Heart left ventricle (tissue), 16 donors: ENCODE measurements at regions not wholly inside any gene's neighbourhood (a gene's known extent, or its start where the extent isn't known, plus 50 kb on each side); places are given as distances from the start of the nearest gene placed in this dataset.

Source experiments
- ATAC-seq, 4 donors: fragments of 200-7000 bp; cut with Tn5 transposase; one replicate each; pipeline ENCODE4 v1.9.1; 2020 to 2022; ENCODE audit warnings: moderate library complexity in 4 of 4, mild to moderate bottlenecking in 3 of 4, moderate number of reproducible peaks in 1 of 4
- DNase-seq, 5 donors: peaks; one replicate each; pipeline ENCODE4 v3.0.0-alpha.2; 2020
- H3K27ac ChIP-seq, 12 donors: fragments of 200-600 bp; sonication (generic) in 4 of 12; one replicate each; pipeline versions ENCODE4 v1.5.0 to v1.8.0; 2016 to 2022; ENCODE audit warnings: mild to moderate bottlenecking in 2 of 12
- H3K27me3 ChIP-seq, 9 donors: fragments of 200-600 bp; sonication (generic) in 2 of 9; one replicate each; pipeline versions ENCODE4 v1.5.1 to v1.8.0; 2016 to 2022; ENCODE audit warnings: mild to moderate bottlenecking in 3 of 9
- H3K36me3 ChIP-seq, 9 donors: fragments of 200-600 bp; sonication (generic) in 2 of 9; one replicate each; pipeline versions ENCODE4 v1.5.0 to v1.8.0; 2018 to 2022; ENCODE audit warnings: mild to moderate bottlenecking in 2 of 9
- H3K4me1 ChIP-seq, 12 donors: fragments of 200-600 bp; sonication (generic) in 4 of 12; one replicate each; pipeline versions ENCODE4 v1.5.0 to v1.8.0; 2016 to 2022; ENCODE audit warnings: mild to moderate bottlenecking in 3 of 12
- H3K4me3 ChIP-seq, 12 donors: fragments of 200-600 bp; sonication (generic) in 4 of 12; one replicate each; pipeline versions ENCODE4 v1.5.0 to v1.8.0; 2017 to 2022; ENCODE audit warnings: mild to moderate bottlenecking in 9 of 12, moderate library complexity in 4 of 12
- H3K9me3 ChIP-seq, 12 donors: fragments of 200-600 bp; sonication (generic) in 4 of 12; one replicate each; pipeline versions ENCODE4 v1.5.0 to v1.8.0; 2016 to 2022; ENCODE audit warnings: mild to moderate bottlenecking in 1 of 12
- CTCF ChIP-seq, 12 donors: fragments of 200-600 bp; sonication (generic) in 4 of 12; IDR thresholded peaks; one replicate each; pipeline versions ENCODE4 v1.5.0 to v1.8.0; 2018 to 2022; ENCODE audit warnings: antibody characterized with exemption in 12 of 12, mild to moderate bottlenecking in 5 of 12
- POLR2A ChIP-seq, 2 donors: fragments of 450-650 bp; IDR thresholded peaks; one replicate each; pipeline ENCODE4 v1.6.1; 2017; ENCODE audit warnings: antibody characterized with exemption in 2 of 2, mild to moderate bottlenecking in 2 of 2, moderate library complexity in 2 of 2
- WGBS, 4 donors: extraction: QIAGEN DNeasy Blood & Tissue Kit in 2 of 4; methylation state at CpG; one replicate each; pipeline versions ENCODE4 v1.1.5 to v1.1.7; 2013 to 2018; 5-methylcytosine and 5-hydroxymethylcytosine counted together
- intact Hi-C, 10 donors: fragments of 100-400 bp; cut with DNase I; formaldehyde crosslinking; loops; one replicate each; pipeline versions ENCODE4 v1.11.1 to v1.14.2; 2022
- donor health status: ischemic (EF 13 %, LVEDD 7.1; RV severe dilation, severe dysfunction).
- donor health status: healthy with polysubstance abuse.
- donor health status: DM: no; HTN: yes; CAD: no.
- donor health status: DM: no; HTN: no; CAD: no.
- donor health status: ischemic (EF 25% LVEDD 6.9; RV normal size, moderate dysfunction).
- donor health status: ischemic (EF 25% LVEDD 5.7; RV mildly dilated, moderate dysfunction).
- donor health status: healthy.
- donor health status: DM: yes; HTN: yes; CAD: no.
- donor health status: ischemic (EF 35%, LVEDD 5.7; RV mildly dilated, moderate dysfunction).
- donor health status: nonischemic (EF 11% LVEDD 7.7; RV severe dilation, severe dysfunction).
- donor health status: DM: yes; HTN: yes; CAD: no.
- donor health status: PGD.
- donor health status: ischemic (EF 29% LVEDD 5.4; RV normal size, mild dysfunction).
- donor health status: nonischemic (EF 23%, LVEDD 6.1; RV moderate dilation, normal function).

- peak in 1 of 5 donors; percentile 39 for DNase-seq
- H3K36me3 ChIP-seq: peaks cover 0 to 16% (median 0%) of the 10 kb centered on the region in 9 donors
- no peak overlapping the region for H3K4me3 ChIP-seq
- no peaks in the 10 kb centered on the region for H3K9me3 ChIP-seq
- peak in 3 of 4 donors; percentile 16 to 63 (median 43) for ATAC-seq
- intact Hi-C loops: no loop called here
- H3K27ac ChIP-seq: peak overlapping the region in 5 of 12 donors; percentile 4 to 40 (median 13)
- TF ChIP-seq CTCF (IDR thresholded peaks at IDR 0.05): no peak
- no peak for TF ChIP-seq POLR2A (IDR thresholded peaks at IDR 0.05)
- H3K27me3 ChIP-seq: no peaks in the 10 kb centered on the region
- WGBS, 4 donors: 34 to 60% (median 47%) methylated on average over 3 of the region's 3 CpGs
- H3K4me1 ChIP-seq: peaks cover 0 to 17% (median 5%) of the 10 kb centered on the region in 12 donors
Measured at GRCh38 chr5:167993771-167994170, 297.7 kb upstream of the WWC1 start.

DNA sequence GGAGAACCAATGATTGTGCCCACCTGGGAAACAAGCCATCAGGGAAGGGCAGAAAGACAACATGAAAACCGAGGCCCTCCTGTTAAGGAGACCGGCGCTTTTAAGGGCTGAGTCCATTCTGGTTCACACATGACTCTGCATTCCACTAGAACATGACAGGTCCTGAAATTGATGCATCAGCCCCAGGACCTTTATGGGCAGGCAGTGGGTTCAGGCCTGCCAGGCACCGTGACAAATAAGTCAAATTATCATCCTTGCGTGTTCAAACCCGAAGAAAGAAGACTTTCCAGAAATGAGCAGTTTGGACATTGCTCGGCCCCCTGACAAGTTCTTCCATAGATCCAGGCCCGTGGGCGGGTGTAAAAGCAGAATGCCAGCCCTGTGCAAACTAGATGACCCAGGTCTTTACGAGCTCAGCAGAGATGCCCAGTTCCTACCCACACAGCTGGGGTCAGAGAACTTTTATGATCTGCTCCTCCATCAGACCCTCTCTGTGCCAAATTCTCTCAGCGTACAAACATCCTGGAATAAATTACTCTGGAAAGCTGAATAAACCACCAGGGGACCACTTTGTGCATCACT, 295.5 kb upstream of the WWC1 start:
- intact Hi-C loops: loop anchor here in 1 of 10 donors (5.0 kb wide), 1 partner anchor 59 kb away; no protein-coding TSS in a partner anchor
- Histone ChIP-seq H3K36me3 (peaks cover 0 to 16% (median 0%) of the 10 kb centered on the region in 9 donors), H3K27ac (no peak overlapping the region), H3K4me3 (no peak overlapping the region), H3K27me3 (no peaks in the 10 kb centered on the region), H3K4me1 (peaks cover 0 to 36% (median 9%) of the 10 kb centered on the region in 12 donors), H3K9me3 (no peaks in the 10 kb centered on the region)
- ATAC-seq (no peak), DNase-seq (no peak)
- no peak for TF ChIP-seq POLR2A (IDR thresholded peaks at IDR 0.05)
- TF ChIP-seq CTCF (IDR thresholded peaks at IDR 0.05): no peak
- 75 to 85% (median 83%) methylated on average over 11 of the region's 11 CpGs for WGBS, 4 donors

DNA sequence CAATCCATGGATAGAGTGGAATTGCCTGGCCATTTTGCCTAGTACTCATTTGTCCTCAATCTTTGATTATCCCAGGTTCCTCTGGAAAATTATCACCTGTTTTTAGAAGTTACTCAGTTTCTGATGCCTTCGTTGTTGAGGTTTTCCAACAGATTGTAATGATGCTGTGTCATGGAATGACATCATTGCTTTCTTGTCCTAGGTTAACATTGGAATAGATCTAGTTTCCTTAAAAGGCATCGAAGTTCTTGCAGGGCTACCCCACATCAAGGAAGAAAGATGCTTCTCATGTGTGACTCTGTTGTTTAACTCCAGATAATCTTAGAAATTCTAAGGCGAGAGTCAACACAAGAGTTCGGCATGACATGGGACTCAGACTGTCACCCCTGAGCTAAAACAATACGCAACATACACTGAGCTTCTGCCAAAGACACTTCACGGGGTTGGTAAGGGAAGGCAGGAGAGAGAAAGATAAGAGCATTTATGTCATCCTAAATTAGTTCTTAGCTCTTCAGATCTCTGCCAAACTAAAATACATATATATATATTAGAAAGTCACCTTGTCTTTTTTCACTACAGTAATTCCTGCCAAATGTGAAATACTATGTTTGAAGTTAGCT, 293.2 kb upstream of the WWC1 start:
- peak overlapping the region; percentile 41 to 88 (median 66) for H3K27ac ChIP-seq
- TF ChIP-seq POLR2A (IDR thresholded peaks at IDR 0.05): no peak
- intact Hi-C loops: loop anchor here in 1 of 10 donors (5.0 kb wide), 1 partner anchor 61 kb away; no protein-coding TSS in a partner anchor
- 31 to 41% (median 38%) methylated on average over 6 of the region's 6 CpGs for WGBS, 4 donors
- H3K4me1 ChIP-seq: peaks cover 0 to 46% (median 14%) of the 10 kb centered on the region in 12 donors
- peak in 3 of 5 donors; percentile 37 to 40 (median 39) for DNase-seq
- peak; percentile 80 to 84 (median 82) for ATAC-seq
- H3K4me3 ChIP-seq: no peak overlapping the region
- no peaks in the 10 kb centered on the region for H3K27me3 ChIP-seq
- H3K36me3 ChIP-seq: peaks cover 0 to 16% (median 0%) of the 10 kb centered on the region in 9 donors
- no peaks in the 10 kb centered on the region for H3K9me3 ChIP-seq

- intact Hi-C loops: loop anchor here in 1 of 10 donors (5.0 kb wide), 1 partner anchor 62 kb away; no protein-coding TSS in a partner anchor
- Histone ChIP-seq H3K27me3 (no peaks in the 10 kb centered on the region), H3K36me3 (peaks cover 0 to 8% (median 0%) of the 10 kb centered on the region in 9 donors), H3K4me1 (peaks cover 0 to 40% (median 11%) of the 10 kb centered on the region in 12 donors), H3K27ac (peak overlapping the region in 11 of 12 donors; percentile 41 to 88 (median 66)), H3K4me3 (no peak overlapping the region), H3K9me3 (no peaks in the 10 kb centered on the region)
- ATAC-seq: peak in 3 of 4 donors; percentile 35 to 79 (median 75)
- TF ChIP-seq CTCF (IDR thresholded peaks at IDR 0.05) (no peak), POLR2A (IDR thresholded peaks at IDR 0.05) (no peak)
- peak in 1 of 5 donors; percentile 59 for DNase-seq
- 44 to 53% (median 45%) methylated on average over 2 of the region's 2 CpGs for WGBS, 4 donors
Measured at GRCh38 chr5:167999182-167999581, 292.3 kb upstream of the WWC1 start.
